ENCODE measurements at regions not wholly inside any gene's neighbourhood (a gene's known extent, or its start where the extent isn't known, plus 50 kb on each side); places are given as distances from the start of the nearest gene placed in this dataset.

DNA sequence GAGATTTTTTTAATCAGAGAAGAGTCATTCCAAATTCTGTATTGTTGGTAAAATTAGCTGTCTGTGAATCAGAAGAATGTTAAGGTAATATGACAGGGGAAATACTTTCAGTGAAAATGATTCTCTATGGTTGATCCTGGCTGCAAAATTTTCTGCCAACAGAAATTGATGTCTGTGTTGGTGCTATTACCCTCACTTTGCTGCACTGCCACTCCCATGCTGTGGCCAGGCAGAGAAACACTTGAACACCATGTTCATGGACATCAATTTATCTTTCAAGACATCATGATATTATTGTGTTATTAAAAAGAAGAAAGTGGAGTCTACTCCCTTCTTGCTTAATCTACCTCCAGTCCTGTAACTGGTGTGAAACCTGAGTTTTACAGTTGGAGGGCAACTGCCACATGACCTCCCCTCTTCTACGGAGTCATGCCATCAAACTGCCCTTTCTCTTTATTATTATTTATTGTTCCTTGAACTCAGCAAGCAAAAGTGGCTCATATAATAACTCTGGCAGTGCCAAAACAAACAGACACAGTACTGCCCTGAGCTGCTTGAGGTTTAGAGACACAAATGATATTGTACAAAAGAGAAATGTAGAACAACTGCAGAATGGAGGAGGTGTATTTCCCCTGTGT, 288.0 kb upstream of the JAG1 start:
- DNase-seq, result no peak

DNA sequence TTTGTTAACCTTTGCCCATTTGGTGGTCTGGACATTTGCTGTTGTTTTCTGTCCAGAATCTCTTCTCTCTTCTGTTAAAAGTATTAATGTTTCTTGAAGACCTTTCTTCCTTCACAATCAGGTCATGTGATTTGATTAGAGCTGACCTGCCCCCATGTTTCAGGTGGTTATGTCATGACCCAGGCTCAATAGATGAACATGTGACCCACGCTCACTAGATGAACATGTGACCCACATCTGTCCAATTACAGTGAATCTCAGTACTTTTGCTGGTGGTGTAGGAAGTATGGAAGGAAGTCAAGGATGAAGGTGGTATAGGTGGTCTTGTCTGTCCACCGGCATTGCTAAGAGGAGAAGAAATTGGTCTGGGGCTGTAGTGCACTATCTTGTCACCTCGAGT, 289.1 kb upstream of the JAG1 start:
- no peak for DNase-seq

- no peak for DNase-seq
These were observed 290.0 kb upstream of the JAG1 start for GRCh38 chr20:10963717-10964266.

DNA sequence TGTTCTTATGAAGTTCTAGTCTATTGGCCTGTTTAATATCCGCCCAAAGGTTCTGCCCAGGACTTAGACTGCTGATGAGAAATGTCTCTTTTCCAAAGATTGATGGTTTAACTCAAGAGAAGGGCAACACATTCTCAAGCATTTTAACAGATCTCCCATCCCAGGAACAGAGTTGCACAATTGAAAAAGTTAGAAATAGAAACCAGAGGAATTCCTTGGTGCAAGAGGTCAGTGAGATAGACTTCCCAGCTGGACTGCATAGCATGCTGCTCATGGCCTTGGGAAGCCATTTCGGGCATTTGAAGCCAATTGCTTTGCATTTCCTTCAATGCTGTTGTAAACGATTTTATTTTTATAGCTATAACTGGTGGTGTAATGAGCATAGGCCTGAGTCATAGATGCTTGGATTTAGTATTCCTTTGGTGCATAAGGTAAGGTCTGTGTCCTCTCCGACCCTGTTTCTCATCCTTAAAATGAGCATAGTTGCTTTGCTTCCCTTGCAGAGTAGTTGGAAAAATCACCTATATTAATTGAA, 292.2 kb upstream of the JAG1 start:
- no peak for DNase-seq

DNA sequence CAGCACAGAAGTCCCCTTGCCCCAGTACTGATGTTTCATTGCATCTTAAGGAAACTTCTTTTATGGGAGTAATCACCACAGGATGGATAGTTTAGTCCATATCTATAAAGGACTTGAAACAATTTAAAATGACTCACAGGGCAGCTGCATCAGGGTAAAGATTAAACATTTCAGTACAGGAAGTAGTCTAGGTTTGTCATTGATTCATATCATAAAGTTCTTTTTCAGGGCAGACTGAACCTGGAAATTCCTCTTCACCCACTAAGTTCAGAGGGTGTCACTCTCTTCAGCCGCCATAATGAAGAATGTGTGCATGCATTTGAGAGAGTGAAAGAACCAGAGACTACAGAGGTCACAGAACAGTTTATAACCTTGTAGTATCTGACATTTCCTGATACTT, 296.3 kb upstream of the JAG1 start:
- DNase-seq, result no peak

GRCh38 chr20:10971096-10971495, 297.3 kb upstream of the JAG1 start:
- DNase-seq, result no peak

DNA sequence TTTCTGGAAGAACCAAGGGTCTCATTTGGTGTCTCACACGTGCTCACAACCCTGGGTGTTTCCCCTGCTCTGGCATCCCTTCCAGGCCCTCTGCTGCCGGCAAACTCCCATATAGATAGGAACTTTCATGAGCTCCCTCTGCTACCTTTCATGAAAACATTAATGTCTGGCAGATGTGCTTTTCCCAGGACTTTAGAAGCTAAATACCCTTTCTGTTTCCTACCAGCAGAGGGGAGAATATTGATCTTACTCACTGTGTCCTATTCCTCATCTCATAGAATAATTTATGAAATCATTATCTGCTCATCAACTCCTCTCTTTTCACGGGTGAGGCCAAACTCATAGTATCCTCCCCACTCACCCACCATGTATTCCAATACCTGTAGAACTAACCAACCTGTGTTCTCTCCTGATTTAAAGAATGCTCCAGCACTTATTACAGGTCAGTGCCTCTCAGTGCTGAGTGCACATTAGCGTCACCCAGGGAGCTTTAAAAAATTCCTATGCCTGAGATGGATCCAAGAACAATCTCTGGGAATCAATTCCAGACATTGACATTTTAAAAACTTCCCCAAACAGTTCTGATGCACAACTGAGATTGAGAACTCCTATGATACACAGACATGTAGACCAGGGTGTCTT, 298.5 kb upstream of the JAG1 start:
- DNase-seq, result no peak

DNA sequence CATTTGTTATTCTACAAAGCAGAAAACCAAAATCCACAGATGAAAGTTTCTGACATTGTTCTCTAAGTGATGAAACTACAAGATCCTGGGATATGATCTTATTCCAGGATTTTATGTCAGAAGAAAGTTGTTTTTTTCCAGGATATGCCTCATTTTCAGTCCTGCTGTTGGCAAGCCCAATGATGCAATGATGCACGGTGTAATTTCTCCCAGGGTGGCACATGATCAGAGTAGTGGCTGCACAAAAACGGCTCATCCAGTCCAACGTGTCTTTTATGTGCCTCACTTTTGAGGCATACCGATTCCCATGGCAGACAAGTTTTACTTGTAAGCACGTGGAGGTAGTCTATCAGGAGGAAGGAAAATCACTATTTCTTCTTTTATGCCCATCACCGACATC, 302.3 kb upstream of the JAG1 start:
- no peak for DNase-seq

DNA sequence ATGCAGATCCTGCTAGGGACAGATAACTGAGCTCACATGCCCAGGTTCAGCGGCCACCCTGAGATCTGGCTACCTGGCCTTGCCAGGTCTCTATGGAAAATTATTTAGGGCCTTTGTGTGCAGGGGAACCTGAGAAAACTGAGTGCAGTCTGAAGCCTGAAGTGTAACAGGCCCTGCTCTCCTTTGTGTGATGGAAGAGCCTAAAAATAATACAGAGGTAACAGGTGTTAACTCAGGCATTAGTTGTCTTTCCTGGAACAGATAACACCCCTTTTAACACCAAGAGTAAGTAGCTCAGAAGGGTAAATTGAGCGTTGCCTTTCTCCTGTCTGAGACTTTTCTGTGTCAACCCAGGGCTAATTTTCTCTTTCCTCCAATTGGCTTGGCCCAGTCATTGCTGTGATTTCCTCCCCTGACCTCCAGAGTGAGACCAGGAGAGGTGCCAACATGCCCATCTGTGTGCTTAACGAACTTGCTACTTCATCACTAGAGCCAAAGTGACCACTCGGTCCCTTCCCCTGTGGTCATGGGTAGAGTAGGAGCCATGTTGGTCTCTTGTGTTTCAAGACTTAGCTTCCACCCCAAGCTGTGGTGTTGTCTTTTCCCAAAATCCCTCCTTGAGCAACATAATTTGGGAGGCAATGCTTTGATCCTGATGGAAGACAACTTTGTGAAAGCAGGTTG, 304.4 kb upstream of the JAG1 start:
- peak; percentile 54 to 69 for DNase-seq

DNA sequence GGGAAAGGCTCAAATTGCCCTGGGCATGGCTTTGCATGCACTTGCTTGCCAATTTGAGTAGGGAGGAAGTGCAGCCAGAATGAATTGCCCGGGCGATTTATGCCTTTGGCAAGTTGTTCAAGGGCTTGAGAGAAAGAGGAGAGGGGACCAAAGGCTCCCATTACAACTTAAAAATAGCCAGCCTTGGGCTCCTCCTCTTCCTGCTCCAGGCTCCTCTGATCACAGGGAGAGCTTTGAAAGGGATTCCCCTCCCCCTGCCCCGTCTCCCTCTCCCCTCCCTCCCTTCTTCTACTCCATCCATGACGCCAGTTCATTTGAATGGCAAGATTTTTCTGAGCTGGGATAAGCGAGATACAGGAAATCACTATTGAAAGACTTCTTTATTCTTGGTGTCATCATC, 304.9 kb upstream of the JAG1 start:
- DNase-seq, result peak in 1 of 2 experiments; percentile 81

DNA sequence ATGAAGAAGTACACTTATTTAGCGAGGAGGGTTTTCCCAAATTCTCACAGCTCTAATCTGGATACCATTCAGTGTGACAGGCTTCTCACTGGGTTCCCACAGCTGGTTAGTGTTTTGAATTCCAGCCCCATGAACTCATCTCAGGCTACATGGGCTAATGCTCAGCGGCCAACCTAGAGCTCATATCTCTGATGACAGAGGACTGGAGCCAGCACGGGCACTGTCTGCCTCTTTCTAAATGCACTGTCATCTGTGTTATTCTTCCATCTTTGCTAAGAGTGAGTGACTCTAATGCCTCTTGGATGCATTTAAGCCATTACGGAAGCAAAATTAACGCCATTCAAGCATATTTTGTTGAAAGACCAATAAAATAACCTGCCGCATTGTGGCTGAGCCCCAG, 308.9 kb upstream of the JAG1 start:
- peak in 1 of 2 experiments; percentile 41 for DNase-seq

- DNase-seq, result no peak
These were observed 310.5 kb upstream of the JAG1 start for GRCh38 chr20:10984294-10984693.

GRCh38 chr20:10984913-10985312, 311.1 kb upstream of the JAG1 start:
- no peak for DNase-seq

DNA sequence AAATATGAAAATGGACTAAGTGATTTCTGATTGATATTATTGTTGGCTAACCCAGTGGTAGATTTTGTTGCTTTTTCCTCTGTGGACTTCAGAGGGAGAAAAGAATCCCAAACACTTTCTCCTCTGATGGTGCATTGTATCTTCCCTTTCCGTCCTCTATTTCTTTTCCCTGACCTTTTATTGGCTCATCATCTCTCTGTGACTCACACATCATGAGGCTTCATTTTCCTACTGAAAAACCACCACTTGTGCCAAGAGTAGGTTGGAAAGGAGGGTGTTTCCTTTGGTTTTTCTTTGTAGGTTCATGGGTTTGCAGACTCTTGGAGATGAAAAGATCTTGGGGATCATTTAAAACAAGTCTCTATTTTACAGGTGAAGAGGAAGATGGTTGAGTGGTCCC, 311.7 kb upstream of the JAG1 start:
- DNase-seq, result no peak

GRCh38 chr20:10986586-10986985, 312.8 kb upstream of the JAG1 start:
- no peak for DNase-seq

DNA sequence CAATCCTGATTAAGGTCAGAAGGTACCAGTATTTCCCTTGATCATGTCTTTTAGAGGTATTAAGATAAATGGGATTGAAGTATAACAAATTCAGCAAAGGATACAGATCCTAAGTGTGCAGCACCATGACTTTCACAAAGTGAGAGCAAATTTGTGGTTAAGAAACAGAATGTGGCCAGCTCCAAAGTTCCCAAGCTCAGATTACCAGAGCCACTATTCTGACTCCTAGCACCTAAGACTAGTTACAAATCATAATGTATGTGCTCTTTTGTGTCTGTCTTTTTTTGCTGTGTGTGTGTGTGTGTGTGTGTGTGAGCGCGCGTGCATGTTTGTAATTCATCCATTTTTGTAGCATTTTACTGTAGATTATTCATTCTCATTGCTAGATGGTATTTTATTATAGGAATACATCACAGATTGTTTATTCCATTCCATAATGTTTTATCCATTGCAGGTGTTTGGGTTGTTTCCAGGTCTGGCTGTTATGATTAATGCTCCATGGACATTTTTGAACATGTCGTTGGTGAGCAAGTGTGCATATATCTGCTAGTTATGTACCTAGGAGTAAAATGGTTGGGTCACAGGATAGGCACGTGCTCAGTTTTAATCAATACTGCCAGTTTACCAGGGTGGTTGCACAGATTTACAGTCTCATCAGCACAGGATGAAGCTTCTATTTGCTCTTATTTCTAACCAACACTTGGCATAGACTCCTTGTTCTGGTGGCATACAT, 314.0 kb upstream of the JAG1 start:
- no peak for DNase-seq

GRCh38 chr20:10990625-10991382, 317.0 kb upstream of the JAG1 start:
- no peak for DNase-seq

DNA sequence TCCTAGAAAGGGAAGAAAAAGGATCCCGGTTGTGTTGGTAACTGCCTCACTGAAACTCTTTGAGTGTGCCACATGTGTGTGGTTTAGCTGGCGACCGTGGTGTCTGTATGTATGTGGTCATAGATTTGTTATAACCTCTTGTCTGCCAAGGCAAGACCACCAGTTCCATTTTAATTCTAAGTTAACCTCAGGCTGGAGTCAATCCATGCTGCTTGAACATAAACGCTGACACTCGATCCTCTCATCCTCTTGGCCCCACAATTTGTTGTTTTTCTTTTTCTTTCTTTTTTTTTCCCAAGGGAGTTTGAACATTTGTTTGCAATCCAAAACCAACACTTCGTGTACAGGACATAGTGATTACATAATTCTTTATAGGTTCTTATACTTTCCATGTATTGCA, 318.9 kb upstream of the JAG1 start:
- DNase-seq, result peak in 1 of 2 experiments; percentile 30

DNA sequence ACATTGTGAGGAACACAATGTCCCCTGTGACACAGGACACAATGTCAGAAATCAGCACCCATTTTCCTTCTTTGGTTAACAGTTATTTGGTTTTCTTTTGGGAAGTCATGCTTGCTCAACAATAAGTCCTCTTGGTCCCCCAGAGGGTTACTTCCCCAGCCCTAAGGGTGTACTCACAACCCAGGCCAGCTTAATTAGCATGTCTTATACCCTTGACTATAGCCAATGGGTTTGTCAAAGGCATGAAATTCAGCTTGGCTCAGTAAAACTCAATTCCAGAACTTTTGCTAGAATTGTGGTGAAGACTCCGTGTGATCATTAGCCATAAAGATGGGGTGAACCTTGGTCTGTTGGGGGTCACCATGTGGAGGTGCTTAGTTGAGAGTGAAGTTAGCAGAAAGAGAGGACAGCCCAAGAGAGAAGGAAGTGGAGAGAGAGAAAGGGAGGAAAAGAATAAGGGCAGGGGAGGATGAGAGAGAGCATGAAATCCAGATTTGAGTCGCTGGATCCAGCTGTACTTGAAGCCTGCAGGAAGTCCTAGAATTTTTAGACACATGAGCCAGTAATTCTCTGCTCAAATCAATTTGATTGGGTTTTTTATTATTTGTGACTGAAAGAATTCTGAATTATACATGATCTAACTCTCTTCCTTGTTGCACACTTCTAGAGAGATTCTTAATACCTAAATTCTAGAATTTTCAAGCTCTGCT, 321.3 kb upstream of the JAG1 start:
- DNase-seq, result no peak

DNA sequence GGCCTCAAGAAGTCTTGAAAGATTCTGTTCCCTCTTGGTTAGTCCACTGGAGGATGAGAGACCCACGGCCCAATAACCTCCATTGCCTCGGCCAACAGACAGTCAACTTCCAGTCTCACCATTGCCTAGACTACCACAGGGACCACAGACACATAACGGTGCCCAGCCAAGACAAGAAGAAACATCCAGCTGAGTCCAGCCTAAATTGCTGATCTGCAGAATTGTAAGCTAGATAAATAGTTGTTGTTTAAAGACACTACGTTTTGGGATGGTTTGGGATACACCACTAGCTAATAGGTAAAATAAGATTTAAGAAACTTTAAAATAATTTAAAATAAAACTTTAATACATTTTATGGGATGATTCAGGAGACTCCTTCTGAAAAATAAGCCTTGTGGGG, 324.7 kb upstream of the JAG1 start:
- no peak for DNase-seq

GRCh38 chr20:11000416-11000815, 326.6 kb upstream of the JAG1 start:
- no peak for DNase-seq

DNA sequence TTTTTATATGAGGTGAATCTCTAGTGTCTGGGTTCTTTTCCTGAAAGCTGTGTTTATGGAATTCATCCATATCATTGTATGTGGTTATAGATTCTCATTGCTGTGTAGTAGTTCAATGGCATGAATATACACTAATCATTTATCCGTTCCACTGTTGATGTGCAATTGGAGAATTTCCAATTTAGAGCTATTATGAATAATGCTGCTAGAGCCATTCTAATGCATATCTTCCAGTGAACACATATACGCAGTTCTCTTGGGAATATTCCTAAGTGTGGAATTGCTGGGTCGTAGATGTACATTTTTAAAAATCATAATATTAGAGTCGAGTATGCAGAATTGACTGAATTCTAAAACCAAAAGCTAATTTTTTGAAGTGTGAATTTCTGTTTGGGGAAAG, 327.5 kb upstream of the JAG1 start:
- DNase-seq, result no peak
